DND-41 (cell line): ENCODE measurements at regions not wholly inside any gene's neighbourhood (a gene's known extent, or its start where the extent isn't known, plus 50 kb on each side); places are given as distances from the start of the nearest gene placed in this dataset.

Source experiments
- ATAC-seq: fragments of 200-7000 bp; cut with Tn5 transposase; 3 replicates; pipeline ENCODE4 v1.9.1; 2021; ENCODE audit warnings: low read depth; ENCODE audit not compliant: insufficient read depth
- DNase-seq: peaks from one replicate; pipeline ENCODE4 v3.0.0-alpha.2; 2020
- H2AFZ ChIP-seq: 2 replicates; pipeline ENCODE4 v1.6.0; 2012; ENCODE audit warnings: low read depth, low read length
- H3K27ac ChIP-seq: 2 replicates; pipeline ENCODE4 v1.5.1; 2012; ENCODE audit warnings: low read length, inconsistent platforms
- H3K27me3 ChIP-seq: fragments of 200-600 bp; sonication (generic); 2 replicates; pipeline ENCODE4 v1.6.0; 2012; ENCODE audit warnings: low read length, mild to moderate bottlenecking, inconsistent platforms; ENCODE audit not compliant: insufficient read depth, poor library complexity
- H3K36me3 ChIP-seq: 2 replicates; pipeline ENCODE4 v1.5.1; 2012; ENCODE audit warnings: low read length, inconsistent platforms; ENCODE audit not compliant: insufficient read depth
- H3K4me1 ChIP-seq: 2 replicates; pipeline ENCODE4 v1.5.1; 2012; ENCODE audit warnings: mild to moderate bottlenecking, low read length; ENCODE audit not compliant: insufficient read depth
- H3K4me2 ChIP-seq: 2 replicates; pipeline ENCODE4 v1.6.0; 2012; ENCODE audit warnings: mild to moderate bottlenecking, moderate library complexity, low read length, inconsistent platforms; ENCODE audit not compliant: insufficient read depth
- H3K4me3 ChIP-seq, 2 experiments: fragments of 200-600 bp in 1 of 2; shearing (Covaris generic) in 1 of 2; 2 replicates each; pipeline ENCODE4 v1.5.1; 2012 to 2016; ENCODE audit warnings: inconsistent platforms in 2 of 2, low read length in 2 of 2, mild to moderate bottlenecking in 2 of 2, low read depth in 1 of 2, moderate library complexity in 1 of 2
- H3K79me2 ChIP-seq: 2 replicates; pipeline ENCODE4 v1.6.0; 2012; ENCODE audit warnings: low read length, inconsistent platforms; ENCODE audit not compliant: insufficient read depth
- H3K9ac ChIP-seq: 2 replicates; pipeline ENCODE4 v1.6.0; 2012; ENCODE audit warnings: low read depth, mild to moderate bottlenecking, inconsistent platforms, low read length, moderate library complexity
- H3K9me3 ChIP-seq: 2 replicates; pipeline ENCODE4 v1.5.1; 2012; ENCODE audit warnings: low read length, moderate library complexity, mild to moderate bottlenecking, inconsistent platforms; ENCODE audit not compliant: insufficient read depth, severe bottlenecking
- H4K20me1 ChIP-seq: 2 replicates; pipeline ENCODE4 v1.6.0; 2012; ENCODE audit warnings: low read length; ENCODE audit not compliant: insufficient read depth
- EZH2 ChIP-seq: IDR thresholded peaks from 3 replicates; pipeline ENCODE4 v1.6.1; 2012; ENCODE audit warnings: borderline replicate concordance, low read depth, mild to moderate bottlenecking, moderate library complexity, low read length, inconsistent platforms; ENCODE audit not compliant: severe bottlenecking
- TF ChIP-seq, protein P1 (sequence below): IDR thresholded peaks from 2 replicates; pipeline ENCODE4 v1.5.1; 2012; ENCODE audit warnings: borderline replicate concordance, low read length, moderate library complexity, mild to moderate bottlenecking; ENCODE audit not compliant: poor library complexity, severe bottlenecking; ENCODE audit errors: extremely low read depth

DNA sequence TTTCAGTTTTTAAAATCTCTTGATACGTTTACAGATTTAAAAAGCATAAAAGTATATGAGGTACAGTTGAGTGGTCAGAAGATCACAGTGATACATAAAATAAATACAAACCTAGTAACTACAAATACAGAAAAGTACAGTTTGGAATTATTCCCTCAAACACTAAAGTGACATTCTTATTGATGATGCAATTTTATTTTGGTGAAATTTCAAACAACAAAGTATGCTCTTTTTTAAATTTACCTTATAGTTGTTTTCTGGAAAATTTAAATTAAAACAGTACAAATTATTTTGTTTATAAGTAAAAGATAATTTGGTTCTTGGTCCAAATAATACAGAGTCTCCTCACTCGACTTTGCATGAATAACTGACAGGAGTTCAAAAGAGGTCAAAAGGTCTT lies 1305.1 kb upstream of the GJE1 start:
- no peak overlapping the region for H2AFZ ChIP-seq
- H3K79me2 ChIP-seq: no peaks in the 10 kb centered on the region
- DNase-seq (no peak), ATAC-seq (no peak)
- no peaks in the 10 kb centered on the region for H4K20me1 ChIP-seq
- no peak overlapping the region for H3K4me2 ChIP-seq
- H3K9me3 ChIP-seq: no peaks in the 10 kb centered on the region
- no peak overlapping the region for H3K27ac ChIP-seq
- no peaks in the 10 kb centered on the region for H3K4me1 ChIP-seq
- no peak overlapping the region for H3K9ac ChIP-seq
- H3K36me3 ChIP-seq: no peaks in the 10 kb centered on the region
- no peak for TF ChIP-seq EZH2
- TF ChIP-seq, protein P1, sequence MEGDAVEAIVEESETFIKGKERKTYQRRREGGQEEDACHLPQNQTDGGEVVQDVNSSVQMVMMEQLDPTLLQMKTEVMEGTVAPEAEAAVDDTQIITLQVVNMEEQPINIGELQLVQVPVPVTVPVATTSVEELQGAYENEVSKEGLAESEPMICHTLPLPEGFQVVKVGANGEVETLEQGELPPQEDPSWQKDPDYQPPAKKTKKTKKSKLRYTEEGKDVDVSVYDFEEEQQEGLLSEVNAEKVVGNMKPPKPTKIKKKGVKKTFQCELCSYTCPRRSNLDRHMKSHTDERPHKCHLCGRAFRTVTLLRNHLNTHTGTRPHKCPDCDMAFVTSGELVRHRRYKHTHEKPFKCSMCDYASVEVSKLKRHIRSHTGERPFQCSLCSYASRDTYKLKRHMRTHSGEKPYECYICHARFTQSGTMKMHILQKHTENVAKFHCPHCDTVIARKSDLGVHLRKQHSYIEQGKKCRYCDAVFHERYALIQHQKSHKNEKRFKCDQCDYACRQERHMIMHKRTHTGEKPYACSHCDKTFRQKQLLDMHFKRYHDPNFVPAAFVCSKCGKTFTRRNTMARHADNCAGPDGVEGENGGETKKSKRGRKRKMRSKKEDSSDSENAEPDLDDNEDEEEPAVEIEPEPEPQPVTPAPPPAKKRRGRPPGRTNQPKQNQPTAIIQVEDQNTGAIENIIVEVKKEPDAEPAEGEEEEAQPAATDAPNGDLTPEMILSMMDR: no peak
- no peak overlapping the region for H3K4me3 ChIP-seq
- no peaks in the 10 kb centered on the region for H3K27me3 ChIP-seq

DNA sequence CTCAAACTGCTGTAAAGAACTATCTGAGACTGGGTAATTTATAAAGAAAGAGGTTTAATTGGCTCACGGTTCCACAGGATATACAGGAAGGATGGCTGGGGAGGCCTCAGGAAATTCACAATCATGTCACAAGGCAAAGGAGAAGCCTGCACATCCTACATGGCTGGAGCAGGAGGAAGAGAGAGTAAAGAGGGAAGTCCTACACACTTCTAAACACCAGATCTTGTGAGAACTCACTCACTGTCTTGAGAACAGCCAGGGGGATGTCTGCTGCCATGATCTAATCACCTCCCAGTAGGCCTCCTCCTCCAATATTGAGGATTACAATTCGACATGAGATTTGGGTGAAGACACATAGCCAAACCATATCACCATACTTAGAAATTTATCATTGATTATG lies 1307.0 kb upstream of the GJE1 start:
- DNase-seq: no peak
- TF ChIP-seq, protein P1: no peak
- no peak for TF ChIP-seq EZH2
- no peaks in the 10 kb centered on the region for H3K79me2 ChIP-seq
- H3K9ac ChIP-seq: no peak overlapping the region
- no peaks in the 10 kb centered on the region for H3K9me3 ChIP-seq
- H3K4me3 ChIP-seq: no peak overlapping the region
- no peaks in the 10 kb centered on the region for H3K27me3 ChIP-seq
- H3K27ac ChIP-seq: no peak overlapping the region
- H3K36me3 ChIP-seq: no peaks in the 10 kb centered on the region
- H3K4me2 ChIP-seq: no peak overlapping the region
- no peaks in the 10 kb centered on the region for H4K20me1 ChIP-seq
- H2AFZ ChIP-seq: no peak overlapping the region
- H3K4me1 ChIP-seq: no peaks in the 10 kb centered on the region
- ATAC-seq: no peak

DNA sequence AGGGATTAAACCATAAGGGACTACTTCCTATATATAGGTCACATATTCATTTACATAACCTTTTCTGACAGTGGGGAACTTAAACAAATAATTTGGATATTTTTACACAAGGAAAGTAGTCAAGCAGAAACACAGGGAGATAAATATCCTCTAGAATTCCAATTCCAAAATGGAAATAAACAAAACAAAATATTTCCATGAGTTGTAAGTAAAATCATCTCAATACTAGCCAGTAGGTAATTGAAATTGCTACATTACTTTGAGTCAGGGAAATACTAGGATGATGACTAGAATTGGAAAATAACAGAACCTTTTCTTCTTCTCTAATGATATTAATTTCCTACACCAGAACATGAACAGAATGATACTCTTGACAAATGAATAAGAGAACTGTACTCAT lies 1308.1 kb upstream of the GJE1 start:
- no peak overlapping the region for H3K27ac ChIP-seq
- no peak for ATAC-seq
- TF ChIP-seq EZH2: no peak
- TF ChIP-seq, protein P1: no peak

DNA sequence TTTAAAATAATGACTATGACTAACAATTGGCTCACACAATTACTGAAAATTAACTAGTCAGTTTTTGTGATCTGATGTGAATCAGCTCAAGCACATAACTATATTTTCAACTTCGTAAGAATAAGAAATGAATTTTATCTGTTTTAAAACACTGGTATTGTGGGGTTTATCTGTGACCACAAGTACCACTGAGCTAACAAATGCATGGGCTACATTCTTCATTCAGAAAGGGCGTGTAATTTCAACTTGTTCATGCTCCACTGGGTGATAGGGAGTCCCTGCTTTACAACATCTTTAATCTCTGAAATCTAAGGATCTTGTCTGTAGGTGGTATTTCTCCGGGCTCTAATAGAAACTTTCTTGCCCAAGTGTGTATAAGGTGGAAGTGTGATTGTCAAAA lies 1311.5 kb upstream of the GJE1 start:
- ATAC-seq: no peak
- Histone ChIP-seq H3K79me2 (no peaks in the 10 kb centered on the region), H3K4me1 (no peaks in the 10 kb centered on the region), H3K36me3 (no peaks in the 10 kb centered on the region), H3K9me3 (no peaks in the 10 kb centered on the region), H3K9ac (no peak overlapping the region), H2AFZ (no peak overlapping the region), H3K4me3 (no peak overlapping the region), H3K4me2 (no peak overlapping the region), H3K27me3 (no peaks in the 10 kb centered on the region), H3K27ac (no peak overlapping the region), H4K20me1 (no peaks in the 10 kb centered on the region)
- DNase-seq: no peak
- no peak for TF ChIP-seq EZH2
- TF ChIP-seq, protein P1: no peak

More for the DNA sequence above, 1308.1 kb upstream of the GJE1 start:
- no peaks in the 10 kb centered on the region for H3K9me3 ChIP-seq
- H3K4me1 ChIP-seq: no peaks in the 10 kb centered on the region
- no peaks in the 10 kb centered on the region for H4K20me1 ChIP-seq
- H3K27me3 ChIP-seq: no peaks in the 10 kb centered on the region
- no peak for DNase-seq
- H3K36me3 ChIP-seq: no peaks in the 10 kb centered on the region
- no peak overlapping the region for H3K9ac ChIP-seq
- H3K4me2 ChIP-seq: no peak overlapping the region
- H3K4me3 ChIP-seq: no peak overlapping the region
- no peak overlapping the region for H2AFZ ChIP-seq
- H3K79me2 ChIP-seq: no peaks in the 10 kb centered on the region
